GM23248 (cell line): ENCODE measurements at regions not wholly inside any gene's neighbourhood (a gene's known extent, or its start where the extent isn't known, plus 50 kb on each side); places are given as distances from the start of the nearest gene placed in this dataset.

Source experiments
- DNase-seq: peaks from one replicate; pipeline ENCODE4 v3.0.0-alpha.2; 2015
- H2AFZ ChIP-seq: fragments of 200-600 bp; sonication (generic); 2 replicates; pipeline ENCODE4 v1.6.1; 2016; ENCODE audit warnings: antibody characterized with exemption
- H3F3A ChIP-seq: fragments of 200-600 bp; sonication (generic); 2 replicates; pipeline ENCODE4 v1.6.1; 2016; ENCODE audit warnings: mild to moderate bottlenecking, antibody characterized with exemption, mixed run types; ENCODE audit not compliant: insufficient read depth
- H3K27ac ChIP-seq: fragments of 200-600 bp; sonication (generic); 2 replicates; pipeline ENCODE4 v1.5.1; 2016; ENCODE audit warnings: mild to moderate bottlenecking
- H3K27me3 ChIP-seq: fragments of 200-600 bp; sonication (generic); replicated peaks from 2 replicates; pipeline ENCODE4 v1.6.1; 2016; ENCODE audit warnings: mild to moderate bottlenecking; ENCODE audit not compliant: insufficient read depth
- H3K36me3 ChIP-seq: fragments of 200-600 bp; sonication (generic); 2 replicates; pipeline ENCODE4 v1.6.1; 2016; ENCODE audit warnings: low read depth, mild to moderate bottlenecking
- H3K4me1 ChIP-seq: fragments of 200-600 bp; sonication (generic); 2 replicates; pipeline ENCODE4 v1.6.1; 2016; ENCODE audit warnings: mild to moderate bottlenecking; ENCODE audit not compliant: insufficient read depth
- H3K4me2 ChIP-seq: fragments of 200-600 bp; sonication (generic); one replicate; pipeline ENCODE4 v1.6.1; 2016; ENCODE audit warnings: mild to moderate bottlenecking; ENCODE audit not compliant: unreplicated experiment
- H3K4me3 ChIP-seq: fragments of 200-600 bp; sonication (generic); 2 replicates; pipeline ENCODE4 v1.5.1; 2016; ENCODE audit warnings: mild to moderate bottlenecking
- H3K79me2 ChIP-seq: fragments of 200-600 bp; sonication (generic); 2 replicates; pipeline ENCODE4 v1.6.1; 2016; ENCODE audit warnings: mild to moderate bottlenecking; ENCODE audit not compliant: insufficient read depth
- H3K9ac ChIP-seq: fragments of 200-600 bp; sonication (generic); 2 replicates; pipeline ENCODE4 v1.6.1; 2016; ENCODE audit warnings: mild to moderate bottlenecking
- H3K9me2 ChIP-seq: fragments of 200-600 bp; sonication (generic); 2 replicates; pipeline ENCODE4 v1.6.1; 2016; ENCODE audit warnings: mixed run types, mild to moderate bottlenecking, moderate library complexity; ENCODE audit not compliant: insufficient read depth
- H3K9me3 ChIP-seq: fragments of 200-600 bp; sonication (generic); one replicate; pipeline ENCODE4 v1.6.1; 2017; ENCODE audit warnings: low read depth
- H4K20me1 ChIP-seq: fragments of 200-600 bp; sonication (generic); 2 replicates; pipeline ENCODE4 v1.6.0; 2016; ENCODE audit not compliant: insufficient read depth
- EZH2 ChIP-seq: fragments of 200-600 bp; sonication (generic); IDR thresholded peaks from 2 replicates; pipeline ENCODE4 v1.6.1; 2018; ENCODE audit warnings: antibody characterized with exemption, mild to moderate bottlenecking; ENCODE audit not compliant: insufficient read depth, poor library complexity, severe bottlenecking
- EZH2phosphoT487 ChIP-seq: fragments of 200-600 bp; sonication (generic); IDR thresholded peaks from 2 replicates; pipeline ENCODE4 v1.6.1; 2018; ENCODE audit warnings: antibody characterized with exemption, moderate library complexity, mild to moderate bottlenecking, low read depth; ENCODE audit not compliant: insufficient read depth
- WGBS, 2 experiments: methylation state at CpG; one replicate each; pipeline ENCODE4 v1.1.6; 2015 to 2017; ENCODE audit warnings: low lambda C conversion rate in 2 of 2, low coverage in 1 of 2; ENCODE audit errors: missing lambda C conversion rate in 2 of 2; 5-methylcytosine and 5-hydroxymethylcytosine counted together
- in situ Hi-C: fragments of 300-500 bp; cut with MboI; formaldehyde crosslinking; loops from 2 replicates; pipeline ENCODE4 v1.15.0; 2020

DNA sequence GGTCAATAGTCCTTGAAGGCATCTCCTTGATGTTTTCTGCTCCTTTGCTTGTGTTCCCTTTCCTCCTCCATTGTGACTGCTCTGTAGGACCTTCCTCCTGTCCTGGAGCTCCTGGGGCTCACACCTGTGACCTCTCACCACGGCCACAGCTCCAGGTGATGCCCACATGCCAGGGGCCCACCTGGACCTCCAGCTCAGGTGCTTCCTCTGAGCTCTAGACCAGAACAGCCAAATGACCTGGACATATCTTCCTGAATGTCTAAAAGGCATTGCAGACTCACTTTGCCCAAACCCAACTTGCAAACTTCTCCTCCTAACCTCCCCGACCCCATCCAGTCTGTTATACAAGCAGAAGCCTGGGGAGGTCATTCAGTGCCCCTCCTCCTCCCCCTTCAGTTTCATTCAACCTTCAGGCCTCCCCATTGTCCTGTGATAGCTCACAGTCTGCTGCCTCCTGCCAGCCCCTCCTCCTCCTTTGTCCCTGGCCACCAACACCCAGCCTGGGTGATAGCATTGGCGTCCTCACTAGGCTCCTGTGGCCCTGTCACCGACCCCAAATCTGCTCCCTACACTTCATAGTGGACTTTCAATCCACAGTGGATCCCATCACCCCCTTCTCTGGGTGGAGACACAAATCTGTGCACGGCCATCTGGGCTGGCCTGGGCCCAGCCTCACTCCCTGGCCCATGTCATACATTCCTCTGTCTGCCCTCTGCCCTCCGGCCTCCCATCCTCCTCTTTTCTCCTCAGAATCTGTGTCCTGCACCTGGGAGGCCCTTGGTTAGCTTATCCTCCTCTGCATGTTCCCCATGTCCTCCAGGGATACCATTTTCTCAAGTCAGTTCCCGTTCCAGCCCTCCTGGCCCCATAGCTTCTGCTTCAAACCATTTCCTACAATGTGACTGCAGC lies 310.4 kb upstream of the HDAC4 start:
- no peaks in the 10 kb centered on the region for H3K36me3 ChIP-seq
- H3K79me2 ChIP-seq = no peaks in the 10 kb centered on the region
- H3K9me2 ChIP-seq = no peaks in the 10 kb centered on the region
- no peak overlapping the region for H2AFZ ChIP-seq
- no peak overlapping the region for H3K4me2 ChIP-seq
- H3K9me3 ChIP-seq = no peaks in the 10 kb centered on the region
- H3K4me3 ChIP-seq = no peak overlapping the region
- H3K27me3 ChIP-seq = no peaks in the 10 kb centered on the region
- no peak overlapping the region for H3K27ac ChIP-seq
- no peak overlapping the region for H3K9ac ChIP-seq
- 20 to 22% methylated on average over 7 of the region's 7 CpGs for WGBS, 2 experiments
- TF ChIP-seq EZH2 = no peak
- no peak for TF ChIP-seq EZH2phosphoT487
- H4K20me1 ChIP-seq = no peaks in the 10 kb centered on the region
- no peak for DNase-seq
- H3F3A ChIP-seq = no peaks in the 10 kb centered on the region
- in situ Hi-C loops = no loop called here
- no peaks in the 10 kb centered on the region for H3K4me1 ChIP-seq

DNA sequence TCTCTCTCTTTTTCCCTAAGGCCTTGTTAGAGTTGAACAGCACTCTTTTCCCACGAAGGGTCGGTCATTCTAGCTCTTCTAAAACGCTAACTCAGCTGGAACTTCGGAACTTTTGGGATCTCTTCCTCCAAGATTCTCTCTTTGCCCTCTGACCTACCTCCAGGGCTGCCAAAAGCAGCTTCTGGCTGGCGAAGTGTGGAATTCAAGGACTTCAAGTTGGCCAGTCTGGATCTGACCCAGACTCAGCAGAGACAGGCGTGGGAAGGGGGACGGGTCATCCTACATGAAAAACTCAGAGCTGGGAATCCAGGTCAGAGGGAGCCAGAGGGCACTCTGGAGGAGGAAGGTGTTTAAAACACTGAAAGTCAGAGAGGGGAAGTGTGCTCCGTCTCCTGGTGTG lies 305.5 kb upstream of the HDAC4 start:
- no peaks in the 10 kb centered on the region for H3K36me3 ChIP-seq
- TF ChIP-seq EZH2 (no peak), EZH2phosphoT487 (no peak)
- H2AFZ ChIP-seq = no peak overlapping the region
- H3K27me3 ChIP-seq = no peaks in the 10 kb centered on the region
- no peak overlapping the region for H3K9ac ChIP-seq
- H3F3A ChIP-seq = no peaks in the 10 kb centered on the region
- no peaks in the 10 kb centered on the region for H3K9me3 ChIP-seq
- WGBS, 2 experiments = 8% methylated on average over 7 to 8 of the region's 8 CpGs
- no peak for DNase-seq
- H3K27ac ChIP-seq = no peak overlapping the region
- H3K4me2 ChIP-seq = no peak overlapping the region
- no peaks in the 10 kb centered on the region for H3K79me2 ChIP-seq
- H3K4me3 ChIP-seq = no peak overlapping the region
- H3K4me1 ChIP-seq = no peaks in the 10 kb centered on the region
- no peaks in the 10 kb centered on the region for H4K20me1 ChIP-seq
- H3K9me2 ChIP-seq = no peaks in the 10 kb centered on the region
- in situ Hi-C loops = no loop called here

DNA sequence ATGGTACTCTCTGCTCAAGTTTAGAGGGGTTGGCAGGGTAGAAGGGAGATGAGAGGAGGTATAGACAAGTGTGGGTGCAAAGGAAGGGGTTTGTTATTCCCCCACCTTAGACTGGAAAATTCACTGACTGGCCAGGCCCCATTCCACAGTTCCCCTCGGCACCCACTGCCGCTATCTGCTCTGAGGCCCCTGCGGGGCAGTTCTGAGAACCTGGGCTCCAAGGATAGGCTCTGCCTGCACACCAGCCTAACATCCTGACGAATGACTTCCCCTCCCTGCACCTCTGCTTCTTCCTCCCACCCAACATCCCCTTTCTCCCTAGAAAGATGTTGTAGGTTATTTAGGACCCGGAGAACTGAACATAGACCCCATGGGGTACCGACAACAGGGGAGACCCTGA lies 303.9 kb upstream of the HDAC4 start:
- no peak overlapping the region for H3K9ac ChIP-seq
- H3K79me2 ChIP-seq = no peaks in the 10 kb centered on the region
- no peak overlapping the region for H2AFZ ChIP-seq
- no peaks in the 10 kb centered on the region for H4K20me1 ChIP-seq
- WGBS, 2 experiments = 48 to 52% methylated on average over 6 of the region's 6 CpGs
- H3K27me3 ChIP-seq = no peaks in the 10 kb centered on the region
- H3K9me2 ChIP-seq = no peaks in the 10 kb centered on the region
- H3K36me3 ChIP-seq = no peaks in the 10 kb centered on the region
- H3K9me3 ChIP-seq = no peaks in the 10 kb centered on the region
- no peak for TF ChIP-seq EZH2phosphoT487
- no peak for TF ChIP-seq EZH2
- no peak for DNase-seq
- no peaks in the 10 kb centered on the region for H3F3A ChIP-seq
- no peak overlapping the region for H3K27ac ChIP-seq
- H3K4me1 ChIP-seq = no peaks in the 10 kb centered on the region
- no peak overlapping the region for H3K4me3 ChIP-seq
- in situ Hi-C loops = no loop called here
- no peak overlapping the region for H3K4me2 ChIP-seq

DNA sequence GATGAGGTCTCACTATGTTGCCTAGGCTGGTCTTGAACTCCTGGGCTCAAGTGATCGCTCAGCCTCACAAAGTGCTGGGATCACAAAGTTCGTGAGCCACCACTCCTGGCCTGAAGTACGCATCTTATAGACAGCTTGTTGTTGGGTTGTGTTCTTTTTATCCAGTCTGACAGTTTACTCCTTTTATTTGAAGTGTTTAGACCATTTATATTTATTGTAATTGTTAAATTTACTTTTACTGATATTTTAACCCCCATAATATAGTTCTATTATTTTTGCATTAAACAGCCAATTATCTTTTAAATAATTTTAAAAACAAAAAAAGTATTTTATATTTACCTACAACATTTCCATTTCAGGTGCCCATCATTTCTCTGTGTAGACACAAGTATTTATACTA lies 303.0 kb upstream of the HDAC4 start:
- Histone ChIP-seq H3K36me3 (no peaks in the 10 kb centered on the region), H3K27ac (no peak overlapping the region), H3K9me2 (no peaks in the 10 kb centered on the region), H3K9me3 (no peaks in the 10 kb centered on the region), H4K20me1 (no peaks in the 10 kb centered on the region), H3K9ac (no peak overlapping the region), H3K4me2 (no peak overlapping the region), H3K4me1 (no peaks in the 10 kb centered on the region), H3K79me2 (no peaks in the 10 kb centered on the region), H3K27me3 (no peaks in the 10 kb centered on the region), H3F3A (no peaks in the 10 kb centered on the region), H2AFZ (no peak overlapping the region), H3K4me3 (no peak overlapping the region)
- DNase-seq = no peak
- WGBS, 2 experiments = 41 to 50% methylated on average over 3 of the region's 3 CpGs
- no peak for TF ChIP-seq EZH2
- no peak for TF ChIP-seq EZH2phosphoT487
- in situ Hi-C loops = no loop called here
